GM12878 (cell line): ENCODE measurements at regions not wholly inside any gene's neighbourhood (a gene's known extent, or its start where the extent isn't known, plus 50 kb on each side); places are given as distances from the start of the nearest gene placed in this dataset.

Experiments
- ATAC-seq: fragments of 200-7000 bp; cut with Tn5 transposase; 3 replicates; pipeline ENCODE4 v1.9.1; 2020; ENCODE audit warnings: mild to moderate bottlenecking, moderate library complexity
- BruUV-seq: library from RNA; stranded (reverse); fragments of 400-500 nt; replicated peaks from 2 replicates; lab custom pipeline; 2021; lab: Mats Ljungman, UMichigan
- CTCF ChIA-PET: fragments of 300-600 bp; sonication (Branson Sonifier 250); formaldehyde crosslinking; extraction: SDS; loops from one replicate; lab custom pipeline; 2021; ENCODE audit warnings: inconsistent platforms; lab: Yijun Ruan, JAX
- POLR2A ChIA-PET: fragments of 350-600 bp; formaldehyde crosslinking; extraction: SDS; loops from one replicate; lab custom pipeline; 2021; ENCODE audit warnings: inconsistent platforms; lab: Charles Lee
- RAD21 ChIA-PET: fragments of 300-600 bp; sonication (Branson Sonifier 250); formaldehyde crosslinking; loops from one replicate; lab custom pipeline; 2023; ENCODE audit warnings: antibody characterized with exemption; ENCODE audit not compliant: unreplicated experiment; lab: Charles Lee
- SMC1A ChIA-PET: fragments of 300-600 bp; sonication (Branson Sonifier 250); formaldehyde crosslinking; loops from one replicate; lab custom pipeline; 2023; ENCODE audit not compliant: unreplicated experiment, uncharacterized antibody; lab: Charles Lee
- DNase-seq: peaks from one replicate; pipeline ENCODE4 v3.0.0-alpha.2; 2011; ENCODE audit warnings: low read depth, low spot score
- FAIRE-seq: peaks from 3 replicates; lab custom pipeline; 2011; peaks lifted over from hg19 to GRCh38; lab: Jason Lieb, UNC
- H2AFZ ChIP-seq: 2 replicates; pipeline ENCODE4 v1.6.0; 2011; ENCODE audit warnings: low read depth, low read length, control low read depth; ENCODE audit not compliant: control insufficient read depth
- H3K27ac ChIP-seq: 2 replicates; pipeline ENCODE4 v1.5.1; 2011; ENCODE audit warnings: control low read depth; ENCODE audit not compliant: control insufficient read depth, insufficient read depth
- H3K27me3 ChIP-seq, 2 experiments: replicated peaks in 1 of 2; 2 replicates each; pipeline versions ENCODE4 v1.6.0 to v1.6.1; 2011; ENCODE audit warnings: low read length in 1 of 2; ENCODE audit not compliant: control insufficient read depth in 2 of 2, insufficient read depth in 2 of 2
- H3K36me3 ChIP-seq, 2 experiments: 2 replicates each; pipeline ENCODE4 v1.5.1; 2011; ENCODE audit warnings: low read length in 1 of 2; ENCODE audit not compliant: control insufficient read depth in 2 of 2, insufficient read depth in 2 of 2
- H3K4me1 ChIP-seq: 2 replicates; pipeline ENCODE4 v1.6.1; 2011; ENCODE audit warnings: mild to moderate bottlenecking, low read length, moderate library complexity, mixed read lengths; ENCODE audit not compliant: control insufficient read depth, insufficient read depth
- H3K4me2 ChIP-seq: 2 replicates; pipeline ENCODE4 v1.6.0; 2011; ENCODE audit warnings: control low read depth; ENCODE audit not compliant: control insufficient read depth, insufficient read depth
- H3K4me3 ChIP-seq: fragments of 200-600 bp; sonication (generic); 2 replicates; pipeline ENCODE4 v1.5.1; 2016
- H3K79me2 ChIP-seq: 2 replicates; pipeline ENCODE4 v1.6.0; 2011; ENCODE audit warnings: low read length; ENCODE audit not compliant: control insufficient read depth, insufficient read depth
- H3K9ac ChIP-seq: 2 replicates; pipeline ENCODE4 v1.8.0; 2011; ENCODE audit warnings: low read length, control low read depth, mixed read lengths; ENCODE audit not compliant: control insufficient read depth, insufficient read depth
- H3K9me3 ChIP-seq: replicated peaks from 3 replicates; pipeline ENCODE4 v1.5.1; 2011; ENCODE audit warnings: mild to moderate bottlenecking, low read length; ENCODE audit not compliant: control insufficient read depth, insufficient read depth
- H4K20me1 ChIP-seq: 2 replicates; pipeline ENCODE4 v1.6.0; 2011; ENCODE audit not compliant: control insufficient read depth, insufficient read depth
- CHD4 ChIP-seq: fragments of 200-600 bp; sonication (generic); IDR thresholded peaks from 2 replicates; pipeline ENCODE4 v1.6.1; 2016; ENCODE audit warnings: mild to moderate bottlenecking
- E2F4 ChIP-seq: IDR thresholded peaks from 2 replicates; pipeline ENCODE4 v1.6.1; 2012; ENCODE audit warnings: low read depth, low read length, improper control_type of control experiment
- EED ChIP-seq: sonication (generic); IDR thresholded peaks from 2 replicates; pipeline ENCODE4 v1.6.1; 2016; ENCODE audit warnings: antibody characterized with exemption, low read depth
- ELK1 ChIP-seq: IDR thresholded peaks from 2 replicates; pipeline ENCODE4 v1.6.1; 2012; ENCODE audit warnings: low read depth, low read length, improper control_type of control experiment
- KAT2A ChIP-seq: conservative IDR thresholded peaks from 2 replicates; pipeline ENCODE4 v1.6.1; 2011; ENCODE audit warnings: low read depth, low read length; ENCODE audit not compliant: control insufficient read depth
- MEF2A ChIP-seq: IDR thresholded peaks from 2 replicates; pipeline ENCODE4 v1.6.1; 2011; ENCODE audit warnings: low read depth, mild to moderate bottlenecking, low read length, moderate library complexity; ENCODE audit not compliant: insufficient read depth
- MXI1 ChIP-seq: fragments of 150-350 bp; IDR thresholded peaks from 2 replicates; pipeline ENCODE4 v1.6.1; 2011; ENCODE audit warnings: low read depth, mild to moderate bottlenecking, inconsistent platforms, low read length, improper control_type of control experiment
- RB1 ChIP-seq: fragments of 450-650 bp; formaldehyde crosslinking; IDR thresholded peaks from 2 replicates; pipeline ENCODE4 v1.6.1; 2017; ENCODE audit warnings: mild to moderate bottlenecking, borderline replicate concordance
- TCF7 ChIP-seq: IDR thresholded peaks from 2 replicates; pipeline ENCODE4 v1.6.1; 2014; ENCODE audit warnings: antibody characterized with exemption, borderline replicate concordance
- ZNF207 ChIP-seq: fragments of 450-650 bp; IDR thresholded peaks from 2 replicates; pipeline ENCODE4 v1.6.1; 2014; ENCODE audit warnings: antibody characterized with exemption, mild to moderate bottlenecking, borderline replicate concordance
- ZNF687 ChIP-seq: fragments of 450-650 bp; IDR thresholded peaks from 2 replicates; pipeline ENCODE4 v1.6.1; 2017; ENCODE audit warnings: mild to moderate bottlenecking, moderate library complexity
- ZSCAN29 ChIP-seq: fragments of 450-650 bp; IDR thresholded peaks from 2 replicates; pipeline ENCODE4 v1.6.1; 2017; ENCODE audit warnings: mild to moderate bottlenecking, moderate library complexity
- ZZZ3 ChIP-seq: IDR thresholded peaks from 2 replicates; pipeline ENCODE4 v1.6.1; 2011; ENCODE audit warnings: low read depth; ENCODE audit not compliant: control insufficient read depth, insufficient read length
- in situ Hi-C: fragments of 300-500 bp; cut with MboI; formaldehyde crosslinking; loops from 9 replicates; pipeline ENCODE4 v1.14.3; 2018; ENCODE audit warnings: mixed read lengths
- intact Hi-C: fragments of 100-400 bp; cut with micrococcal nuclease; formaldehyde crosslinking; loops from one replicate; pipeline ENCODE4 v1.14.2; 2022; ENCODE audit not compliant: unreplicated experiment

DNA sequence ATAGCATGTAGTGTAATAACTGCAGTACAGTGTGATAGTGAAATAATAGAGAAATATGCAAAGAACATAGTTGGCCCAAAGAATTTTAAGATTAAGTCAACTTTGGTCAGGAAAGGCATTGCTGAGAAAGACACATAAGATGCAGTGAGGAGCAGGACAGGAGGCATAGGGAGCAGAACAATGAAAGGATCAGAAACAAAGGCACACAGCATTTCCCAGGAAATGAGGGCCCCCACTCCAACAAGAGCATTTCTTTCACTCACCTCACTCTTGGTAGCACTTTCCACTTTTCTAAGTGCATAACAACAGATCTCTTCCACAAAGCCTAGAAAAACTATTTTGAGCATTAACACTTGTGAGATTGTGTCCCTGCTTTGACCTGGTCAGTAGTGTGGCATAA is 238.4 kb upstream of the FAT3 start:
- BruUV-seq, result no TSS peak

More for the DNA sequence above, 238.4 kb upstream of the FAT3 start:
- Histone ChIP-seq H3K9me3 (no peaks in the 10 kb centered on the region), H3K79me2 (no peaks in the 10 kb centered on the region), H3K9ac (no peak overlapping the region), H3K4me1 (no peaks in the 10 kb centered on the region), H3K27ac (no peak overlapping the region), H2AFZ (no peak overlapping the region), H3K4me3 (no peak overlapping the region), H3K27me3 (no peaks in the 10 kb centered on the region; a peak in 1 of 4 replicates), H3K36me3 (no peaks in the 10 kb centered on the region), H4K20me1 (no peaks in the 10 kb centered on the region), H3K4me2 (no peak overlapping the region)
- POLR2A ChIA-PET, result no interaction called here
- ATAC-seq (no peak), DNase-seq (no peak), FAIRE-seq (no peak)
- SMC1A ChIA-PET, result no interaction called here
- intact Hi-C loops, result no loop called here
- TF ChIP-seq KAT2A (no peak), MXI1 (no peak), ZNF207 (no peak), TCF7 (no peak), EED (no peak), ELK1 (no peak), MEF2A (no peak), ZNF687 (no peak), ZSCAN29 (no peak), ZZZ3 (no peak), CHD4 (no peak), RB1 (no peak), E2F4 (no peak)
- in situ Hi-C loops, result no loop called here
- RAD21 ChIA-PET, result no interaction called here
- CTCF ChIA-PET, result no interaction called here
